ENCODE measurements at regions not wholly inside any gene's neighbourhood (a gene's known extent, or its start where the extent isn't known, plus 50 kb on each side); places are given as distances from the start of the nearest gene placed in this dataset.

- TF ChIP-seq CTCF (conservative IDR thresholded peaks at IDR 0.05; ENCODE audit: low read depth, low read length), result no peak
- TF ChIP-seq EZH2 (IDR thresholded peaks at IDR 0.05; ENCODE audit: borderline replicate concordance, low read depth, low read length, poor library complexity, severe bottlenecking), result no peak
These were observed 893.1 kb downstream of the TMEM121 start for GRCh38 chr14:106419376-106419965.
